ENCODE measurements at regions not wholly inside any gene's neighbourhood (a gene's known extent, or its start where the extent isn't known, plus 50 kb on each side); places are given as distances from the start of the nearest gene placed in this dataset.

- H3K9me3 ChIP-seq: no peaks in the 10 kb centered on the region
- no peak overlapping the region for H3K27ac ChIP-seq
- no peaks in the 10 kb centered on the region for H3K4me1 ChIP-seq
- WGBS, 4 donors: 35 to 54% (median 45%) methylated on average over 2 of the region's 2 CpGs
- TF ChIP-seq, protein P1, sequence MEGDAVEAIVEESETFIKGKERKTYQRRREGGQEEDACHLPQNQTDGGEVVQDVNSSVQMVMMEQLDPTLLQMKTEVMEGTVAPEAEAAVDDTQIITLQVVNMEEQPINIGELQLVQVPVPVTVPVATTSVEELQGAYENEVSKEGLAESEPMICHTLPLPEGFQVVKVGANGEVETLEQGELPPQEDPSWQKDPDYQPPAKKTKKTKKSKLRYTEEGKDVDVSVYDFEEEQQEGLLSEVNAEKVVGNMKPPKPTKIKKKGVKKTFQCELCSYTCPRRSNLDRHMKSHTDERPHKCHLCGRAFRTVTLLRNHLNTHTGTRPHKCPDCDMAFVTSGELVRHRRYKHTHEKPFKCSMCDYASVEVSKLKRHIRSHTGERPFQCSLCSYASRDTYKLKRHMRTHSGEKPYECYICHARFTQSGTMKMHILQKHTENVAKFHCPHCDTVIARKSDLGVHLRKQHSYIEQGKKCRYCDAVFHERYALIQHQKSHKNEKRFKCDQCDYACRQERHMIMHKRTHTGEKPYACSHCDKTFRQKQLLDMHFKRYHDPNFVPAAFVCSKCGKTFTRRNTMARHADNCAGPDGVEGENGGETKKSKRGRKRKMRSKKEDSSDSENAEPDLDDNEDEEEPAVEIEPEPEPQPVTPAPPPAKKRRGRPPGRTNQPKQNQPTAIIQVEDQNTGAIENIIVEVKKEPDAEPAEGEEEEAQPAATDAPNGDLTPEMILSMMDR (IDR thresholded peaks at IDR 0.05): no peak
- no peak for TF ChIP-seq POLR2A (IDR thresholded peaks at IDR 0.05)
- no peak for DNase-seq
- no peak for ATAC-seq
- no peak overlapping the region for H3K4me3 ChIP-seq
- intact Hi-C loops (cut with DNase I): loop anchor here in 2 of 10 donors (10.0 kb wide), 2 partner anchors 462 to 542 kb away; no protein-coding TSS in a partner anchor
- H3K27me3 ChIP-seq: peaks cover 0 to 25% (median 0%) of the 10 kb centered on the region in 9 donors
- H3K36me3 ChIP-seq: no peaks in the 10 kb centered on the region
Measured at GRCh38 chr6:98047164-98047563, 764.1 kb upstream of the MMS22L start.

GRCh38 chr6:98047871-98048270 lies 764.9 kb upstream of the MMS22L start:
- ATAC-seq (no peak), DNase-seq (no peak)
- no peak overlapping the region for H3K27ac ChIP-seq
- no peak overlapping the region for H3K4me3 ChIP-seq
- WGBS, 4 donors: 76 to 84% (median 79%) methylated on average over 3 of the region's 3 CpGs
- H3K27me3 ChIP-seq: peaks cover 0 to 25% (median 0%) of the 10 kb centered on the region in 9 donors
- intact Hi-C loops (cut with DNase I): loop anchor here in 2 of 10 donors (10.0 kb wide), 2 partner anchors 463 to 543 kb away; no protein-coding TSS in a partner anchor
- H3K36me3 ChIP-seq: no peaks in the 10 kb centered on the region
- no peaks in the 10 kb centered on the region for H3K9me3 ChIP-seq
- TF ChIP-seq POLR2A (IDR thresholded peaks at IDR 0.05): no peak
- TF ChIP-seq, protein P1 (IDR thresholded peaks at IDR 0.05): no peak
- no peaks in the 10 kb centered on the region for H3K4me1 ChIP-seq

DNA sequence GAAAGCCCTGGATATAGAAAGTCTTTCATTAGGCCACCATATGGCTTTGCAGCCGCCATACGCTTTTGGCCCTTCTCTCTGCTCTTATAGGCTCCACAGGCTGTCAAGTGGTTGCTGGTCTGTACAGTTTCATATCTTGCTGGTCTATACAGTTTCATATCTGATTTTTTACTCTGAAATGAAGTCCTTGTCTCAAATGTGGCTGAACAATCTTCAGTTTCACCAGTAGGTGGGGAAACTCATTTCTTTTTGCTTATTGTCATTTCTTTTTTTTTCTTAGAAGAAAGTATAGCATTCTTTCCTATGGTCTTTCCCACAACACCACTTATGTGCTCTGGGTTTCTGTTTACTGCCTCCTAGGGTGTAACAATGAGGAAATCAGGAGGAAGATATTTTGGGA lies 771.4 kb upstream of the MMS22L start:
- 75 to 90% (median 79%) methylated on average over 2 of the region's 2 CpGs for WGBS, 4 donors
- ATAC-seq: no peak
- no peaks in the 10 kb centered on the region for H3K4me1 ChIP-seq

GRCh38 chr6:98056955-98057354 lies 773.9 kb upstream of the MMS22L start:
- 18 to 26% (median 22%) methylated on average over 5 of the region's 5 CpGs for WGBS, 4 donors
- Histone ChIP-seq H3K27me3 (no peaks in the 10 kb centered on the region), H3K4me3 (no peak overlapping the region), H3K4me1 (no peaks in the 10 kb centered on the region), H3K36me3 (no peaks in the 10 kb centered on the region), H3K27ac (no peak overlapping the region), H3K9me3 (no peaks in the 10 kb centered on the region)
- TF ChIP-seq POLR2A (IDR thresholded peaks at IDR 0.05): no peak
- TF ChIP-seq, protein P1 (IDR thresholded peaks at IDR 0.05): no peak
- ATAC-seq (no peak), DNase-seq (no peak)
- intact Hi-C loops (cut with DNase I): no loop called here

More for the DNA sequence above, 771.4 kb upstream of the MMS22L start:
- Histone ChIP-seq H3K27me3 (no peaks in the 10 kb centered on the region), H3K4me3 (no peak overlapping the region), H3K27ac (no peak overlapping the region), H3K9me3 (no peaks in the 10 kb centered on the region), H3K36me3 (no peaks in the 10 kb centered on the region)
- no peak for DNase-seq
- TF ChIP-seq, protein P1 (IDR thresholded peaks at IDR 0.05): no peak
- TF ChIP-seq POLR2A (IDR thresholded peaks at IDR 0.05): no peak
- intact Hi-C loops (cut with DNase I): no loop called here
